Keratinocyte (primary cell): ENCODE measurements at regions not wholly inside any gene's neighbourhood (a gene's known extent, or its start where the extent isn't known, plus 50 kb on each side); places are given as distances from the start of the nearest gene placed in this dataset.

Experiments
- DNase-seq: peaks from one replicate; pipeline ENCODE4 v3.0.0-alpha.2; 2011; ENCODE audit warnings: low read depth, missing footprints, low spot score
- FAIRE-seq: peaks from 2 replicates; lab custom pipeline; 2011; peaks lifted over from hg19 to GRCh38; lab: Jason Lieb, UNC
- H2AFZ ChIP-seq: 2 replicates; pipeline ENCODE4 v1.6.0; 2012; ENCODE audit warnings: low read length, control low read depth, inconsistent platforms; ENCODE audit not compliant: control insufficient read depth
- H3K27ac ChIP-seq: 2 replicates; pipeline ENCODE4 v1.5.1; 2011; ENCODE audit warnings: low read length; ENCODE audit not compliant: control insufficient read depth, insufficient read depth
- H3K27me3 ChIP-seq: 3 replicates; pipeline ENCODE4 v1.6.0; 2011; ENCODE audit warnings: low read length; ENCODE audit not compliant: control insufficient read depth, insufficient read depth; ENCODE audit errors: extremely low read depth
- H3K36me3 ChIP-seq, 2 experiments: 2 replicates in 1 of 2; 3 replicates in 1 of 2; pipeline ENCODE4 v1.5.1; 2011; ENCODE audit warnings: low read length in 2 of 2, mild to moderate bottlenecking in 1 of 2; ENCODE audit not compliant: control insufficient read depth in 2 of 2, insufficient read depth in 2 of 2; ENCODE audit errors: extremely low read depth in 1 of 2
- H3K4me1 ChIP-seq: 3 replicates; pipeline ENCODE4 v1.5.1; 2011; ENCODE audit warnings: low read length; ENCODE audit not compliant: control insufficient read depth, insufficient read depth; ENCODE audit errors: extremely low read depth
- H3K4me2 ChIP-seq: 3 replicates; pipeline ENCODE4 v1.6.0; 2011; ENCODE audit warnings: low read depth, low read length; ENCODE audit not compliant: control insufficient read depth, insufficient read depth; ENCODE audit errors: extremely low read depth
- H3K4me3 ChIP-seq, 3 experiments: fragments of 200-600 bp in 1 of 3; sonication (generic) in 1 of 3; 2 replicates in 2 of 3; 3 replicates in 1 of 3; pipeline ENCODE4 v1.5.1; 2011 to 2016; ENCODE audit warnings: low read length in 3 of 3, mild to moderate bottlenecking in 3 of 3, control low read depth in 2 of 3, inconsistent platforms in 1 of 3, low read depth in 1 of 3, mixed read lengths in 1 of 3, mixed run types in 1 of 3, moderate library complexity in 1 of 3; ENCODE audit not compliant: control insufficient read depth in 2 of 3, insufficient read depth in 2 of 3; ENCODE audit errors: extremely low read depth in 1 of 3
- H3K79me2 ChIP-seq: 2 replicates; pipeline ENCODE4 v1.6.0; 2012; ENCODE audit warnings: low read length; ENCODE audit not compliant: control insufficient read depth, insufficient read depth
- H3K9ac ChIP-seq: 3 replicates; pipeline ENCODE4 v1.6.0; 2011; ENCODE audit warnings: low read length; ENCODE audit not compliant: control insufficient read depth, insufficient read depth; ENCODE audit errors: extremely low read depth
- H3K9me1 ChIP-seq: 3 replicates; pipeline ENCODE4 v1.6.0; 2011; ENCODE audit warnings: low read length; ENCODE audit not compliant: control insufficient read depth, insufficient read depth; ENCODE audit errors: extremely low read depth
- H3K9me3 ChIP-seq: 2 replicates; pipeline ENCODE4 v1.5.1; 2012; ENCODE audit warnings: low read depth, low read length; ENCODE audit not compliant: control insufficient read depth
- H4K20me1 ChIP-seq: 3 replicates; pipeline ENCODE4 v1.6.0; 2011; ENCODE audit warnings: low read length; ENCODE audit not compliant: control insufficient read depth, insufficient read depth; ENCODE audit errors: extremely low read depth
- CTCF ChIP-seq, 3 experiments: IDR thresholded peaks in 1 of 3; conservative IDR thresholded peaks in 1 of 3; optimal IDR thresholded peaks in 1 of 3; 2 replicates in 2 of 3; 3 replicates in 1 of 3; pipeline versions ENCODE3 to v1.5.1; 2011; ENCODE audit warnings: low read length in 3 of 3, mild to moderate bottlenecking in 3 of 3, moderate library complexity in 2 of 3, control low read depth in 1 of 3, inconsistent platforms in 1 of 3; ENCODE audit not compliant: insufficient read depth in 2 of 3; ENCODE audit errors: extremely low read depth in 1 of 3
- EZH2 ChIP-seq: IDR thresholded peaks from one replicate; pipeline ENCODE4 v1.6.1; 2012; ENCODE audit warnings: inconsistent platforms, mild to moderate bottlenecking, low read length, moderate library complexity
- dilution Hi-C: fragments of 300-500 bp; cut with MboI; formaldehyde crosslinking; loops from one replicate; pipeline ENCODE4 v1.7.0; 2020; ENCODE audit warnings: low sequenced_read_pairs; ENCODE audit not compliant: extremely low pct_ligation_motif_present

- Histone ChIP-seq H3K4me3 (no peak overlapping the region), H2AFZ (no peak overlapping the region), H3K4me1 (peaks cover 19% of the 10 kb centered on the region), H3K27me3 (no peaks in the 10 kb centered on the region), H3K4me2 (no peak overlapping the region), H3K79me2 (no peaks in the 10 kb centered on the region), H4K20me1 (no peaks in the 10 kb centered on the region), H3K27ac (no peak overlapping the region), H3K9me3 (no peaks in the 10 kb centered on the region), H3K9ac (no peak overlapping the region), H3K36me3 (no peaks in the 10 kb centered on the region), H3K9me1 (no peaks in the 10 kb centered on the region)
- DNase-seq, result no peak
- TF ChIP-seq CTCF (optimal IDR thresholded peaks at IDR 0.05 in 1 of 3, IDR thresholded peaks at IDR 0.05 in 1 of 3, conservative IDR thresholded peaks at IDR 0.05 in 1 of 3; ENCODE audit: extremely low read depth in 1 of 3, insufficient read depth in 2 of 3, low read length in 3 of 3), result no peak
- FAIRE-seq, result no peak
- dilution Hi-C loops, result no loop called here
These were observed 300.7 kb downstream of the SP3 start for GRCh38 chr2:173664513-173664910.

DNA sequence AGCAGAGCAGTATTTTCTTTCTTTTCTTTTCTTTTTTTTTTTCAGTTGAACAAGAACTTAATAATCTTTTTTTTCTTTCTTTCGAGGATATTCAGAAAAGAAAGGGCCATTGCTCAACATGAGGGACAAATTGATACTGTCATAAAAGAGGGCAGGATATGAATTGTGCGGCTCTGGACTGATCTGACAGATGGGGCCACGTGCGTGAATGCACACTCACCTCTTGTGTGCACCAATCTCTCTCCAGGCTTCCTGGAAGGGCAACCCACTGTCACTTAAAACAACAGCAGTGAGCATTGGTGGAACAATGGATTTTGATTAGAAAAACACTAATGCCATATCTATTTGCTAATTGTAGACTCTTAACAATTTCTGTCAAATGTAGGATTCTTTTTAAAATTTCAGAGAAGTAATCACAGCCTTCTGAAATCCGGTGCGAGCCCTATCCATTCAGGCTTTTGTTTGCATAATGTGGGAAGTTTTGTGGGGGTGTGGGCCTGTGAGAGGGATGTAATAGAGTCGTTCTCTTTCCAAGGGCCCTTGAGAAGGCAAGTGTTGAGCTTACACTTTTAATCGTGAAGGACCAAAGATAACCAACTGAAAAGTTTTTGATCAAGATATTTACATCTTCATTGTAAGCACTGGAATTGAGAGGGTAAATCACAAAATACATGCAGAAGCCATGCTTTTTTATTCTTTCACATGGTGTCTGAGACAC is 298.8 kb downstream of the SP3 start:
- Histone ChIP-seq H3K79me2 (no peaks in the 10 kb centered on the region), H3K9ac (no peak overlapping the region), H2AFZ (peak overlapping the region; percentile 25), H3K4me1 (peaks cover 15% of the 10 kb centered on the region), H3K36me3 (no peaks in the 10 kb centered on the region), H3K4me2 (peak overlapping the region; percentile 57), H3K27ac (no peak overlapping the region), H3K9me3 (no peaks in the 10 kb centered on the region), H3K4me3 (no peak overlapping the region), H3K27me3 (no peaks in the 10 kb centered on the region), H3K9me1 (no peaks in the 10 kb centered on the region), H4K20me1 (no peaks in the 10 kb centered on the region)
- no peak for TF ChIP-seq CTCF (optimal IDR thresholded peaks at IDR 0.05 in 1 of 3, IDR thresholded peaks at IDR 0.05 in 1 of 3, conservative IDR thresholded peaks at IDR 0.05 in 1 of 3; ENCODE audit: extremely low read depth in 1 of 3, insufficient read depth in 2 of 3, low read length in 3 of 3)
- no peak for TF ChIP-seq EZH2
- dilution Hi-C loops, result no loop called here
- DNase-seq (no peak), FAIRE-seq (no peak)
